ENCODE measurements at regions not wholly inside any gene's neighbourhood (a gene's known extent, or its start where the extent isn't known, plus 50 kb on each side); places are given as distances from the start of the nearest gene placed in this dataset.

GRCh38 chr3:40720863-40721262, 196.1 kb downstream of the ZNF621 start:
- TF ChIP-seq CTCF (IDR thresholded peaks at IDR 0.05; ENCODE audit: insufficient read depth, low read length) (no peak), REST (IDR thresholded peaks at IDR 0.05; ENCODE audit: insufficient replicate concordance, low read depth) (no peak), POLR2AphosphoS5 (IDR thresholded peaks at IDR 0.05; ENCODE audit: low read depth) (no peak), SPI1 (IDR thresholded peaks at IDR 0.05; ENCODE audit: borderline replicate concordance, low read depth) (no peak)
